ELR (cell line): ENCODE measurements at regions not wholly inside any gene's neighbourhood (a gene's known extent, or its start where the extent isn't known, plus 50 kb on each side); places are given as distances from the start of the nearest gene placed in this dataset.
"Not testable (repeated sequence)": the region's sequence is repeated elsewhere in the genome, so short reads cannot be mapped to it uniquely, and the experiment has no call there.

ENCODE experiments used
- DNase-seq: peaks from one replicate; pipeline ENCODE4 v3.0.0-alpha.2; 2015; ENCODE audit warnings: low read depth

DNA sequence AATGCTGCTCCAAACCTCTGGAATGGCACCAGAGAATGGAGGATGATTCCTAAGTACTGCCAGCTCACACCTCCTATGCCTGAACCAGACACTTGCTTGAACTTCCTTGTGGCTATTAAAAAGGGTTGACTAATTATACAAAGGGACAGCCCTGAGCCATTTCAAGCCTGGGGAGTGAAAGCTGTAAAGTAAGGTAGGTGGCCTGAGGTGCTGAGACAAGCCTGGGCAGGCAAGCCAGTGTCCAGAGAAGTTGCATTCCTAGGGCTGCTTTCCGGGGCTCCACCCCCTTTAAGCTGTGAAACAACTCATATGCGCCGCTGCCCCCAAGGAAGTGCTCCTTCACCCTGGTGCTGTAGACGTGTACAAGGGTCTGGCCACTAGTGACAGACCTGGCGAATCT lies 79.9 kb upstream of the SLC1A3 start:
- DNase-seq = no peak

GRCh38 chr5:36528588-36528987 lies 77.8 kb upstream of the SLC1A3 start:
- no peak for DNase-seq

- no peak for DNase-seq
Measured at GRCh38 chr5:36529142-36529541, 77.3 kb upstream of the SLC1A3 start.

DNA sequence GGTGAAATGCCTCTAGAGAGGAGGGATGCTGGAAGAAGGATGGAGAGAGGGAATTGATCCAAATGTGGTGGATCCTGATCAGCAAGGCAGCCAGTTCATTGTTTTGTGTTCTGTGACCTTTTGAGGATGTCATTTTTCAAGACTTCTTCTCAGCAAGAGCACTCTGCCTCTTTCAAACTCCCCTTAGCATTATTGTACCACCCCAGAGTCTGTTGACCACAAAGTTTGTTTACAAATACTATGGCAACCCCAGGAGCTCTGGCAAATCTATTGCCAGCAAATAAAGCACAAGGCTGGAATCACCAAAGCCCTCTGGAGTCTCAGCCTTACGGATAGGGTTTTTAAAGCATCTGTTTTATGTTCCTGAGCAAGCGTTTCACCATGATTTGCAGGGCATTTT lies 76.2 kb upstream of the SLC1A3 start:
- no peak for DNase-seq

GRCh38 chr5:36531401-36531800 lies 75.0 kb upstream of the SLC1A3 start:
- DNase-seq = no peak

GRCh38 chr5:36535378-36535777 lies 71.0 kb upstream of the SLC1A3 start:
- DNase-seq = no peak

DNA sequence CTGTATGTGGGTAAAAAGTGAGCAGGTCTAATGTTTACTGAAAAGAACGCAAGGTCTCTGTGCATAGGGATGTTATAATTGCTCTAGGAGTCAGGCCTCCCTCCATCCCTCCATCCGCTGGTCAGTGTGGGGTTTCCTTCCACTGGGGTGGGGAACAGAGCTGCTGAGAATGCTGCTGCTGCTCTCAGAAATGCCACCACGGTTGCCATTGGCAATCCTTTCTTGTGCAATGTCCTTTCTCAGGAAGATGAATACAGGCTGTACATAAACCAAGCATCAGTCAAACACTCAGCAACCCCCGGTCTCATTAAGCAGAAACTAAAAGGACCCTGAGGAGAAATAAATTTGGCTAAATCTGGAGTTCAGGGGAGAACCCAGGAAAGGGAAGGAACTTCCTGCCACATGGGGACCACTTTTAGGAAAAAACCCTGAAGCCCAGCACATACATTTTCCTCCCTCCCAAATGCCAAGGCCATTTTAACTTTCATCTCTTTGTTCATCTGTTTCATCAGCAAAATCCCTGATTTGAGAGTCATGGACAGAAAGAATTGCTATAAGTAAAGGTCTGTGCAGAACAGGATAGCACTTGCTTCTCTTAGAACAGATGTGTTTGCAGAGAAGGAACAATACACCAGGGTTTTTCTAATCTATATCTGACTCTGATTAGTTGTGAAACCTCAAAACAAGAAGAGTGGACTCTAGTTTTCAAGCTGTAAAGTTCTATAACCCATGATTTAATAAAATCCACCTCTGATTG lies 70.4 kb upstream of the SLC1A3 start:
- DNase-seq = no peak

DNA sequence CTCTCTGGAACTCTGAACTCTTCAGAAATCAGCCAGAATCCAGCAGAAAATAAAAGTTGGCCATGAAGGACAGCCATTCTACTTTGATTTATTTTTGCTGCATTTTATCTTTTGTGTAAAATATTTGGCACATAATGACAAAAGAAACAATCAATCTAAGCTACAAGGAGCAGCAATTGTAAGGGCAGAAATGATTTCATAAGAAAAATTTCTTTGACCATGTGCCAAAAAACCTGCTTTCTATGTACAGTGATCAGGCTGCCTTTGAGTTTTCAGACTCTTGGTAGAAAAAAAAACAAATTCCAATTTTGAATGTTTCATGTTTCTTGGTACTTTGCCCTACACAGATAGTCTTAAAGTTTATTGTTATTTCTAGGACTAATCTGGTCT lies 69.8 kb upstream of the SLC1A3 start:
- no peak for DNase-seq

DNA sequence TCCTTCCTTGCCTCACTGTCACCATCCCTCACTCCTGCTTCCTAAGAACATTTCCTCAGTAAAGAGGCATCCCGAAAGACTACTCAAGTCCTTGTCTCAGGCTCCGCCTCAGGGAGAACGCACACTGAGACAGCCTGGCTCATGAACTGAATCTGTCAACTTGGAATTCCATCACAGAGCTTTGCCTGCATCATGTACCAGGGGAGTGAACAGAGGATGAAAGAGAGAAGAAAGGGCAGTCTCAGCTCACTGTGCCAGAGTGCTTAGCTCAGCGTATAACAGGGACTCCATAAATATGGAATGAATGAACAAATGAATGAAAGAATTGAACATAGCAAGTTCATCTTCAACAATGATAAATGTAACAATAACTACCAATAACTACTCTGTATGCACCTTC lies 68.7 kb upstream of the SLC1A3 start:
- no peak for DNase-seq

DNA sequence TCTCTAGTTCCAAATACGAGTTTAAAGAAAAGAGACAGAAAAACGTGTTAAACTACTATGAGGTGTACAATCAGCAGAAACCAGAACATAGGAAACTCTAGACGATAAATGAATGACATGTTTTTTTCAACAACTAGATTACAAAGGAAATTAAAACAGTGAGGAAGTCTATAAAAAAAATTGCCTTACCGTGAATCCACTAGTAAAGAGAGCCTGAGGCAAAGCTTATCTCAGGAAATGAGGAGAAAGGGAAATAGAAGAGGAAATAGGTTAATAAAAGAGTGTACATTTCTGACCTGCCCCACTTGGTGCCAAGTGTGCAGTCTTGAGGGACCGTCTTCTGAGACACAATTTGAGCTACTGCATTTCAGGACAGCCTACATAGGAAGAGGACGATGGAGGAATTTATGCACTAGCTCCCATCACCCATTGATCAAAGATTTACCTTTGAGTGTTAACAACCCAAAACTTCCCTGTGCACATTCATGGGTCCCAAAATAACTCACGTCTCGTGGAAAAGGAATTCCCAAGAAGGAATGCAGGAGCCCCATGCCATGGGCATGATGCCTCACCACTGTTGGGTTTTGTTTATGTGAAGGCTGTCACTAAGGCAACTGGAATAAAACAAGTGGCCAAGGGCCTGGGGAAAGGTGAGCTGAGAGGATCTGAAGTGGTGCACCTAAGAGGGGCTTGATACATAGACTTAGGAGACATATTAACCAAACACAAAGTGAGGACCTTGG lies 53.6 kb upstream of the SLC1A3 start:
- DNase-seq = peak; percentile 28

GRCh38 chr5:36555035-36555434 lies 51.4 kb upstream of the SLC1A3 start:
- not testable (repeated sequence) for DNase-seq
